DMS79 (cell line): ENCODE measurements at regions not wholly inside any gene's neighbourhood (a gene's known extent, or its start where the extent isn't known, plus 50 kb on each side); places are given as distances from the start of the nearest gene placed in this dataset.

Source experiments
- DNase-seq: peaks from one replicate; lab custom pipeline; 2025; lab: John Stamatoyannopoulos, UW

DNA sequence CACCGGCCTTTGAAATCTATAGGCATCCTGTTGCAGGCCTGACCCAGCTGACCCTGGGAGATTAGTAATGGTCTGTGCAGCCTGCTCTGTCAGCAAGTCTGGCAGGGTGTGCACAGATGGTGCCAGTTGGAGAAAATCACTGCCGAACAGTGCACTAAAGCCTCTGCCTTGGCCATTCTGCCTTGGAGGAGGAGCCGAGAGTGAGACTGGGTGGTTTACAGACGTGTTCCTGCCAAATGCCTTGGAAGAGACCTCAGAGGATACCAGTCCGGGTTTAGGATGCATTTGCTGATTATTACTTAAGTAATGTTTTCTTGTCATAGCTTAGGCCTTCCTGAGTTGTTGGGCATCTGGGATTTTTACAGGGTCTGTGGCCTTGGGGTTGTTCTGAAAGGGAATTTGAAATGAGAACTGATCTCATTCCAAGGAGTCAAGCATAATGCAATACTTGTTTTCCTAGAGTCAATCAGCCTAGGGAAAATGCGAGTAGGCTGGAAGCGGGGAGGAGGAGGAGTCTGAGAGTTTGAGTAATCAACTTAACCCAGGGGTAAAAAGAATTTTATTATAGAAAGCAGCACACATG, 292.1 kb downstream of the SOX4 start:
- no peak for DNase-seq

DNA sequence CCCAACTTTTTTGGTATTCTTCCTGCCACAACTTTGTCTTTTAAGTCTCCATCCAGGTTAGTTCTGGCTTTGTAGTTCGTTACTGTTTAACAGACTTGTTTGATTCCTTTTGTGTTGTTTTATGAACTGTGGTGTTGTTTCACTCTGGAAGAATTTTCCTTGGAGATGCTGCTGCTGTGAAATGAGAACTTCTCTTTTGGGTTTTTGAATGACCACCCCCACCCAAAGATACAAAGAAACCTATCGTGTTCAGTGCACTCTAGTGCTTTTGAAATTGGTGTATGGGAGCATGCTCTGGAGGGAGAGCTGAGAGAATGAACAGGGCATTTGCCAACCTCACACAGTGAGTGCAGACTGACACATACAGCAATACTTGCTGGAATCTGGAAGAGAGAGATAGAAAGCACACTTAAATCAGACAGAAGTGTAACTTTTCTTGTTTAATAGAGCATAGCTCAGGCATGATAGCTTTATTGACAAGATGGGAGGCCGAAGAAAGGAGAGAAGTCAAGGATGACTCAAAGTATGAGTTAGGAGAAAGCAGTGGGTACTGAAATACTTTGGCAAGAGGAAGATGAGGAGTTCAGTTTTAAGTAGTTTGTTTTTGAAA, 293.1 kb downstream of the SOX4 start:
- DNase-seq: no peak

DNA sequence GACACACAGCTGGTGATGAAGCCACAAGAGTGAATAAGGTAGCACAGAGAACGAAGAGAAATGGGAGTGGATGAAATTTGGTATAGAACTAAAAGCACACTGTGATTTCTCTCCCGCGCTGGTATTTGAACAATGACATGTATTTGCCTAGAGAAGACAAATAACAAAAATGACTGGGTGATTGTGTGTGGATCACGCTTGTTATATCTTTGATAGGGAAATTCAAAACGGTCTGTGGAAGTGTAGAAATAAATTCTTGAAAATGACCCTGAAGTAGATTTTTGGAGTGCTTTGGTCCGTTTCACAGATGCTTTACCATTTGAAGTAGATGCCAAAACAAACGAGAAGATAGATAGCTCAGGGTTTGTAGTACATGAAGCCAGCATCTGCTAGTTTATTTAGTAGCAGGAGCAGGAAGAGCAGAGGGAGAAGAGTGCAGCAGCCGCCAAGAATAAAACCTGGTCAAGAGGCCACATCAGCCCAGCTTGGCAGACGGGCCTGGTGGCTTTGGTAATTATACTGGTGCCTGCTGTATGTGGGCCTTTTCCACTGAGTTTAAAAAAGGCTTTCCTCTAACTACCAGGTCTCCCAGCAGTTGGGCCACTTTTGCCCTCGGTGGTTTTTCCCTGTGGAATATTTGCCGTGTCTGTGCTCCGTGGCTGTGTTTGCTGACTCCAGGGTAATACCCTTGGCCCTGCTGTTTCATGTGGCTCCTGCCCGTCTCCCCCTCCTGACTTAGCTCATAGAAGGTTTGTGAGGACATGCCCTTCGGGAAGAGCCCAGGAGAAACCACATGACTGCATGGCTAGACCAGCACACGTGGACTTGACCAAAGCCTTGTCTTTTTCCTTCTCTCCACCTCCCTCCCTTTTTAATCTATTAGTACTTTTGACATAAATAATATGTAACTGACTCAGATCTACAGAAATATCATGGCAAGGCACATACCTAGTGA, 294.0 kb downstream of the SOX4 start:
- DNase-seq: peak; percentile 16

DNA sequence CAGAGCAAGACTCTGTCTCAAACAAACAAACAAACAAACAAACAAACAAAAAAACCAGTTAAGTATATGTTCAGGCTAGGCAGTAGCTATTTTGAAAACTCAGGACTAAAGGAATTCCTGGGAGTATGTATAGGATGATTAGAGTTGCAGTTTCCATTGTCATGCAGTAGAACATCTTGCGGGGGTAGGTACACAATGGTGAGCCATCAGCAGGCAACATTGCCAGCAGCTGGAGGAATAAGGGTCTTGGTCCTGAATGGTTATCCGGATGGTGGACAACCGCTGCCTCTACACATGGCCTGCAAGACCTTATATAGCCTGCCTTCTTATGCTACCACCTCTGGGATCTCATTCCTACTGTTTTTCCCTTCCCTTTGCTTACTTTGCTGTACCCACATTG, 297.5 kb downstream of the SOX4 start:
- no peak for DNase-seq

DNA sequence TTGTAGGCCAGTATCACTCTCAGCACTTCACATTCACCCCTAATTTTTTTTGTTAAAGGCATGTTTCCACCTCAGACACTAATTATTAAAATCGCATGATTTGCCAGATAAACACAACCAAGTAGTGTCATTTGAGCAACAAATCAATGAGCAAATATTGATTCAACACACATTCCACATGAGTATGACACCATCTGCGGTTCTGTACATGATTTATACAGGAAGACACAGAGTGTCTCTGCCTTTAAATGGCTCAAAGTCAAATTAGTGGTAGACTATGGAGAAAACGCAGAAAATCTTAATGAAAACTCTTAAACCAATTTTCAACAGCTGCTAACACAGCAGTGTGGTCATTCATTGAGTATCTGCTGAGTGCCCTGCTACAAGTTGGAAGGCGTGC, 300.2 kb downstream of the SOX4 start:
- DNase-seq: no peak

DNA sequence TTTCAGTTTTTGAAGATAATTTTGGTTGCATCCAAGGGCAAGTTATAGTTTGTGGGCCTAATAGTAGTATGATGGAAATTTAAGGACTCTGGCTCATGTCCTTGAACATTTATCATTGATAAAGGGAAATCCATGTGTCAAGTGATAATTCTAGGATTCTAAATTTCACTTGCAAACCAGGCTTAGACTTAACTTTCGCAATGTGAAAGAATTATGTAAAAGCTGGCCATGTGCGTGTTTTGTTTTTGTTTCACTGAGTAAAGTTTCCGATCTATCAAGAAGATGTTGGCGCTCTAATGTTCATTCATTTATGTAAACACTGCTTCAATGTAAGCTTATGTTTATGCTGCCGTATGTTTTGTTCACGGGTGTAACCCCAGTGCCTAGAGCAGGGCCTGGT, 302.0 kb downstream of the SOX4 start:
- DNase-seq: no peak

DNA sequence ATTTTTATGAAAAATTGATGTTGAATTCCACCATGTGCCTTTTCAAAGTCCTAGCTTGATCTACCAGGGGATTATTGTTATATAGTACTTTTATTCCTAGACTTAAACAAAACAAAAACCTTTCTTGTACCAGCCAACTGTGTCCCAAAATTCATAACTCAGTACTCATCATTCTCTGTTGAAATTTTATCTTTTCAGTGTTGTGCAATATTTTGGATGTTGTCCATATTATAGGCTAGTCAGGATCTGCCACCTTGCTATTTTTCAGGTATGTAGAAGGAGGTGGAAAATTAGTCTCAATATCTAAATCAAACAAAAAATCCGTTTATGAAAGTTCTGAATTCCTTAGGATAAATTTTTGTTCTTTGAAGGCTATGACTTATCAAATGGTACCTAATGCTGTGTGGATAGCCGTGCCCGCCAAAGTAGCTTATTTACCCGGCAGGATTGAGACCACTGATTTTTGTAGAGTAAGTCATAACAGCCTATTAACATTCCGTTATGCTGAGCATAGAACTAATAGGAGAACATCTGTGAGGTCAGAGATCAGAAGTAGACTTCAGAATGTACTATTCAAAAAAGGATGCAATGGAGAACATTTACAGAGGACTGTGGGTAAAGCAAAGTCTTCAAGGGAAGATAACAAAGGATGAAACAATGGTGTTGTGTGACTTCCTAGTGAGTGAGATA, 304.7 kb downstream of the SOX4 start:
- no peak for DNase-seq

DNA sequence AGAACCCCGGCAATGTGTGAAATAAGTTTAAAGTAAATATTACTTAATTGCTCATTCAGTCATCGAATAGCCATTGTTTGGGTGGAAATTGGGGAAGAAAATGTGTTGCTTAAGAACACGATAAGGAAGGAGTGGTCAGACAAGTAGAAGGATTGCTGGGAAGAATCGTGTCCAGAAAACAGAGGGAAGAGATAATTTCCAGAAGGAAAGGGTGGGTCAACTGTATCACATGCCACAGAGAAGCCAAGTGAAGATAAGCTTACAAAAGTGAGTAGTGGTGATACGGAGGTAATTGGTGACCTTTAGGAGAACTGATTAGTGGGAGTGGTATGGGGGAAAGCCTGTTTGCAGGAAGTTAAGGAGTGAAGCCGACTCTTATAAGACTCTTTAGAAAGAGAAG, 306.2 kb downstream of the SOX4 start:
- DNase-seq: no peak

DNA sequence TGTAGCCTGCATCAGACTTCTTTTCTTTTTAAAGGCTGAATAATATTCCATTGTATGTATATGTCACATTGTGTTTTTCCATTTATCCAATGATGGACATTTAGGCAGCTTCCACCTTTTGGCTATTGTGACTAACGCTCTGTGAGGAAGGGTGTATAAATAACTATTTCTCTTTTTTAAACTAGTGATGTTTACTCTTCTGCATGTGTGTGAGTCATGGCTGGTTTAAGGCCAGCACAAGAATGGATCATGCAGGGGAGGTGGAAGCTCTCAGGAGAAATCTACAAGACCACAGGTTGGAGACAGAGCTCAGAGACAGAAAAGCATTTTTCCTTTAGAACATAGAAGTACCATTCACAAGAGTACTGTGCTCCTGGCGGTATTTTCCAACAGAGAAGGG, 307.2 kb downstream of the SOX4 start:
- DNase-seq: no peak

DNA sequence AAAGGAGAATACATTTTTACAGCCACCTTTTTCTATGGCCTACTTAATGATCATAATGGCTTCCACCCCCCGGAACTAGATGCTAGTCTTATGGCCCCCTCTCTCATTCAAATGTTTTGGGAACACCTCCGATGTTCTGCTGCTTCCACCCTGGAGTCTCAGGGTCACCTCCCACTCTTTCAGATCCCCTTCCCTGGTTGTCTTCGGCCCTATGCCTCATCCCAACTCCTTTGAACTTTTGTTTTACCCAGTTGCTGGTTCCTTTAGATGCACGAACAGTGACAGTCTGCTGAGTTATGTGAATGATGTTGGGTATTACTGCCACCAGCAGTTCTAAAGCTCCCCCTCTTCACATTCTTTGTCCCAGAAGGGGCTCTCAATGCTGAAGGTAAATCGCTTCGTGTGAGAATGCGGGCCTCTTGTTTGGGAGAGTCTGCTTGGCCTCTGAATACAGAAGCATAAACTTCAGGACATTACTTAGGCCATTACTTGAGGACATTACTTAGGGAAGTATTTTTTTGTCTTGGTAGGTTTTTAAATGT, 309.1 kb downstream of the SOX4 start:
- DNase-seq: no peak

DNA sequence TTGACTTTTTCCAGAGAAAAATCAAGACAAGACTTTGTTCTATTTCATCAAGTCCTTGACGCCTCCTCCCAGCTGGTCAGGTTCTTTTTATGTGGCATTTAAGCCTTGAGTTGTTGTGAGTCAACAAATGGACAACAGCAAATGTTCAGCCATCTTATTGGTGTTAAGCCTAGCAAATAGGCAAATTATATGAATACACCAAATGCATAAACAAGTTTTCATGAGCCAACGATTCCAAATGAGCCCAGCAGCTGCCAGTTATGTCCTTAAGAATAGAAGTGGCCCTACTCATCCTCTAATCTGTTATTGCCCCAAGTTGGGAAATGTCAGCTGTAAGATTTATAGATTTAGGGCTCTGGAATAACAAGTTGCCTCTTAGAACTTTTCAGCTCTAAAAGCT, 312.0 kb downstream of the SOX4 start:
- peak; percentile 28 for DNase-seq

DNA sequence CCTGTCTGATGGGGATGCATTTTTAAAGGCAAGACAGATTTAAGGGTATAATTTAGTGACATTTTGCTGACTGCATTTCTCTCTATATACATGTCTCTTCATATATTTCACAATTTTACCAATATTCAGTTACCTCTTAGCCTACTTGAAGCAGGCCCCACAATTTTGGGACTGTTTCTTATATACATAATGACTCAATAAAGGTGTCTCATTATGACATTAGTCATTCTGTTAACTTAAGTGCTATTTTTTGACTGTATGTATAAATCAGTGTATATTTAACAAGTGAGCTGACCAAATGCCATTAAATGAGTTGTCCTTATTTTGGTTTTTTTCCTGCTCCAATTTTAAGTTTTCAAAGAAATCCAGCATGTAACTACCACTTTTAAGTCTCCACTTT, 313.3 kb downstream of the SOX4 start:
- DNase-seq: no peak

DNA sequence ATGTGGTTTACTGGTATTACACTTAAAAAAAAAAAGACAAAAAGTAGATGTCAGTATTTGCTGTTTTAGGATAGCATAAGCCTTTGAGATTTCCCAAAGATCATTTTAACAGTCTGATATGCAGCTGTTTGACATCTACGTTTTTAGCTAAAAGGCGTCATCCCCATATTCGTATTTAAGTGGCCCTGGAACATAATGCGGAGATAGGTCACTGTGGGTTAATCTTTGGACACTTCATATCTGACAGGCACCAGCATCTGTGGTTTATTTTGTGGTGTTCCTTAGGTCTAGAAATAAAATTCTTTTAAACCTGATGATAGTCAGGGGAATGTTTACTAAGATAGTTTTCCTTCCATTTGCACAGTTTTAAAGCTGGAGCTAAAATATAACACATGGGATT, 313.7 kb downstream of the SOX4 start:
- DNase-seq: no peak

DNA sequence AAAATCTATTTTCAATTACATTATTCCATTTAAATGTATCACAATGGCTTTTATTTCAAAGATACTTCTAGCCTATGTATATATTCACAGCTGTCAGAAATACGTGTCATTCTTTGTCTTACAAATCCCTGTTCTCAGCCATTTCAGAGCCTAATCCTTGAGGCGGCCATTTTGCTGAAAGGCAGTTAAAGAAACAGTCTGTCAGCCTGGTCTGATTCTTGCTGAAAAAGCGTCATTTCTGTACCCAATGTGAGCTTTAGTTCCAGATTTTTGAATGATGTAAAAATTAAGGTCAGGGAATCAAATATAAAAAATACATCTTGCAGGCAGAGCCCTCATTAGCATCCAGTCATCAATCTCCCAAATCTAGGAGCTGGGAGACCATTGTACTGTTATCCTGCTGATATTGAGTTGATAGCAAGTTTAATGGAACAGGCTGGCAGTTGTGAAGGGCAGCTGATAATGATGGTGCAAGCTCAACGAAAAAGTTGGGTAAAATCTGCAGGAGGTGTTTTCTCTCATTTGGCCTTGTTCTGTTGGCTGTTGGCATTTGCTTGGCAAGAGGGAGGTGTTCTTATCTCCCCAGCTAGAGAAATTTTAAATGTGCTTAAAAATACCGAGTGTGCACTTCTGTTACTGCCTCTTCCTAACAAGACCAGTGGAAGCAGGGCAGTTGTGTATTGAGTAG, 314.8 kb downstream of the SOX4 start:
- no peak for DNase-seq

DNA sequence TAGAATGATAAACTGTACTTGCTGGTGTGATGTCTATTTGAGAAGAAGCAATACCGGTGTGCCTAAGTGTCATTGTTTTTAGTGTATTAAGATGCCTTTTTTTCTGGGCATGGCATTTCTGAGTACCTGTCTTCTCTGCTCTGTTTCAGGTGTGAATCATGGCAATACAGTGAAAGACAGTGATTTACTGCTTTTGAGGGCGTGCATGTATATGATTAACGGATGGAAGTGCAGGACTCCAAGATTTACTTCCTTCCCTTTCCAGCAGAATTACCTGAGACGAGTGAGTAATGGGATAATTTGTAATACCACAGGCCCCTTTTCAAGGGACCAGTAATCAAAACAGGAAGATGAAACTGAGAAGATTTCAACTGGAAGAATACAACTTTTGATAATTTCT, 315.8 kb downstream of the SOX4 start:
- no peak for DNase-seq

DNA sequence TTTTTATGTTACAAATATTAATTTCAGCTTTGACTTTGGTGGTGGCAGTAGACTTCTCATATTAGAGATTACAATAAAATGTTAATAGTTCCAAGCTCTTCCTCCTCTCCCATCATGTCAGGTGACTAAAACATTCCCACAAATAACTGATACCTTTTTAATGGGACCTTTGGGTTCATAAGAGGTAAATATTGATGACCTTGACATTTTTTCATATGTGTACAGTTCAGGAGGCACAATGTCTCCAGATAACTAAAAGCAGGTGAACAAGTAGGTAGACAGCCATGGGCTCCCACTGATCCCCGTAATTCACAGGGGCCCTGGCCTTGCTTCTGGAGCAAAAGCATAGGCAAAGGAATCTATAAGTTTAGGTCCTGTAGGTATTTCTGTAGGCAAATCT, 317.7 kb downstream of the SOX4 start:
- DNase-seq: no peak

DNA sequence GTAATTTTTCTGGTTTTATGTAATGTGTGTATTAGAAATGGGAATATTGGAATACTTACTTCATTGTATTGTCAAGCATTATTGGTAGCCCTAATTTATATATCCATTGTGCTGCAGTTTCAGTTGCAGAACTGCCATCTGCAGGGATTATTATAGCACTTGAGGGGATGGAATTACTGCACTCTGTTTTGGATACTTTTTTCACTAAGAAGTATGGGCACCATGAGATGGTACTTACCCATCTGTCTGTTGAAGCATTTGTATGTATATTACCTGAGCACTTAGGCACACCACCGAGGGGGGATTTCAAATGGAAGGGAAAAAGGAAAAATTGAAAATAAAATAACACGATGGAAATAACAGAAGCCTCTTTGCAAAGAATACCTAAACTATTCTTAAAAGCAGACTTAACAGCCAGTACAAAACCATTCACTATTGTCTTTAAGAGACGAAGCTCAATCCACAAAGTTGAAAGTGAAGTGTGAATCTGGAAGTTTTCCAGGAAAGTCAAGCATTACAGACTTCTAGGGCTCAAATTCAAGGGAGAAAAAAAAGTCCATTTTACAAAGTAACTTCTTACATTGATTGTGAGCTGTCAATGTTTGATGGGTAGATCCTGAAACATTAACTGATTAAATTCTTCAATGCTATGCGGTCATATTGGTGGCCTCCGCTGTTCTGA, 318.7 kb downstream of the SOX4 start:
- DNase-seq: peak; percentile 30

DNA sequence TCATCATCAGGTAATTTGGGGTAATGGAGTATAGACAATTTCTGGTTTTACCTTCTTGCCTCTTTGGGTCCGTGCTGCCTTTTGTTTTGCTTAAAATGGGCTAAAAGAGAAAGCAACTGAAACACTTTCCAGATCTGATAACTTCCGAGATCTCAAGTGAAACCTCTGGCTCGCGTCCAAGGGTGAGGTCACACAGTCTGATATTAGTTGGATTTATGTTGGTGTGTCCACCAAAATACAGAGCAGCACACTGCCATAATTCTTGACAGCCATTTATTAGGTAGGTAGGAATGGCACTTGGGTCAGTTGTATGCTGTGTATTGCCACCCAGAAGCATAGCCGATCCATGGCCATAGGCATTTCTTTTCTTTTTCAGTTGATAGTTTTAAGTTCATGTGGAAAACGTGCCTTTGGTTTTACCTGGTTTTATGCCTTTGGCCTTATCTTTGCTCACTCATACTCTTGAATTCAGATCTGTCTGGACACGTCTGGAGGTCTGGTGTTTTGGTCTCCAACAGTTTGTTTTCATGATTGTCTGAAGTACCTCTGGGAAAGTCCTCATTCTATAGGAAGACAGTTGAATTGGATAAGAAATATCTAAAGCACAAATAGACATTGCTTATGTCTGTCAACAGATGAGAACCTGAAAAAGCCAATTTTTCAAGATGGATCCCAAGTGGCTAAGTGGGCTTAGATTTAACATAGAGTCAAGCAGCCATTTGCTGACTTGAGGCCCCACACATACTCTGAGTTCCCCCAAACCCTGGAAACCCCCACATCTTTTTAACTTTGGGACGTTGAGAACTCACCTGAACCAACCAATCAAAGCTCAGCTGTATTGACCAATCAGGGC, 320.8 kb downstream of the SOX4 start:
- DNase-seq: peak; percentile 70

DNA sequence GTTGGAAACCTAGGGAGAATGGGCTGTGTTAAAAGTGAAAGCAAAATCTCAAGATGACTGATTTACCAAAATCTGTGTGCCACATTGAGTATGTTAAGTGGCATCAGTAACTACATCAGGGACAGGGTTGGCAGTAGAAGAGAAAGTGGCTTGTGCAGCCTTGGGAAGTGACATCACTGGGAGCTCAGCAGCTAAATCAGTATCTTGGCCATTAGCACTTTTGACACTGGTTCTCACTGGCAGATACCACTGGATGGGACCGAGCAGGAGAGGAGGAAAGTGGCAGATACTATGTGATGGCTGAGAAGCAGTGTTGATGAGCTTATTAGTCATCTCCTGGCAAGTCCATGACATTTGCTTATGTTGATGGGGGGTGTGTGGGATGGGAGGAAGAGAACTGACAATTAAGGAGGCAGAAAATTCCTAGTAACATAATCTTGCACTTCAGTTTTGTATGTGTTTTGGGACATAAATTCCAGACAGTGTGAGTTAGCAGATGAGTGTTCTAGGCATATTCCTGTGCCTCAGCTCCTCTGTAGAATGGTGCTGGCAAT, 322.2 kb downstream of the SOX4 start:
- DNase-seq: peak; percentile 11

DNA sequence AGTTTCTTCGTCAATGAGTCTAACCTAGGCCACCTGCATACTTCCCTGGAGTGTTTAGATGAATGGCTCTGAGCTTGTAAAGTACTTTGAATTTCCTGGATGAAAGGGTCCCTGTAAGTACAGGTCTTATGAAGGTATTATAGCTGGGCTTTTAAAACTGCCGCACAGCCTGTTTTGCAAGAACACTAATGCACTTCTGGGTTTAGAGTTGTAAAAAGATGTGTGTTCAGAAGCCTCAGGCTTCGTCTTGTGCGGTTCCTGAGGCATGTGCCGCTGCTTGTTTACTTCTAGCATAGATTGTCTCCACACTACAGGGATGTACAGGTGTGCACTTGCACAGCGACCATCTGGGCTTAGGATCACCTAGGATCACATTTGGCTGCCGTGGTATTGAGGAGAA, 324.5 kb downstream of the SOX4 start:
- DNase-seq: peak; percentile 59
